WTC11 (cell line): ENCODE measurements at regions not wholly inside any gene's neighbourhood (a gene's known extent, or its start where the extent isn't known, plus 50 kb on each side); places are given as distances from the start of the nearest gene placed in this dataset.

Source experiments
- CREB1 ChIP-seq: sonication (generic); formaldehyde crosslinking; IDR thresholded peaks from 2 replicates; pipeline ENCODE4 v1.8.0; 2023; ENCODE audit warnings: mild to moderate bottlenecking, missing genetic modification reagents
- CTCF ChIP-seq: fragments of 200-600 bp; IDR thresholded peaks from 2 replicates; pipeline ENCODE4 v1.8.0; 2022; ENCODE audit warnings: antibody characterized with exemption
- USF2 ChIP-seq: sonication (generic); formaldehyde crosslinking; IDR thresholded peaks from 2 replicates; pipeline ENCODE4 v1.8.1; 2023; ENCODE audit warnings: mild to moderate bottlenecking, missing genetic modification reagents, moderate library complexity
- ZNF281 ChIP-seq: sonication (generic); formaldehyde crosslinking; IDR thresholded peaks from 2 replicates; pipeline ENCODE4 v1.8.0; 2023; ENCODE audit warnings: mild to moderate bottlenecking, missing genetic modification reagents
- TF ChIP-seq, protein P1 (sequence below): sonication (generic); formaldehyde crosslinking; IDR thresholded peaks from 2 replicates; pipeline ENCODE4 v1.8.1; 2022; ENCODE audit warnings: low read depth, missing genetic modification reagents, borderline replicate concordance
- TF ChIP-seq, protein P2 (sequence below): sonication (generic); formaldehyde crosslinking; IDR thresholded peaks from 2 replicates; pipeline ENCODE4 v1.8.0; 2022; ENCODE audit warnings: mild to moderate bottlenecking, missing genetic modification reagents

DNA sequence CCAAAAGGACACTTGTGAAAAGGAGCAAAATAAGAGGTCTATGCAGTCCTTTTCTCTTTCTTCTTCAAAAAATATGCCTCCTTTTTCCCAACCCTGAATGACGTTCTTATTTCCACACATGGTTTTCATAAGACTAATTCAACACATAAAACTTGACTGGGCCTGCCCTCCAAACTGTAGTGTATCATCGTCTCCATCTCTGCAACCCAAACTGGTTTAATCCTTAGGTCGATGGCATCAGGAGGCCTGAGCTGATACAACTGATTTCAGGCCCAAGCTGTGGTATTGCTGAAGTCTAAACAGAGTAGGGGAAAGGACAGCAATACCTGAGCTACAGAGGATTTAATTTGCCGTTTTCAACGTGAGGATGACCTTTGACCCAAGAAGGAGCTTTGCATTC, 130.0 kb upstream of the MTNR1B start:
- TF ChIP-seq CREB1 (CRISPR knock-in tag) (no peak), CTCF (no peak), USF2 (CRISPR knock-in tag) (no peak), ZNF281 (CRISPR knock-in tag) (no peak)
- TF ChIP-seq, protein P1, sequence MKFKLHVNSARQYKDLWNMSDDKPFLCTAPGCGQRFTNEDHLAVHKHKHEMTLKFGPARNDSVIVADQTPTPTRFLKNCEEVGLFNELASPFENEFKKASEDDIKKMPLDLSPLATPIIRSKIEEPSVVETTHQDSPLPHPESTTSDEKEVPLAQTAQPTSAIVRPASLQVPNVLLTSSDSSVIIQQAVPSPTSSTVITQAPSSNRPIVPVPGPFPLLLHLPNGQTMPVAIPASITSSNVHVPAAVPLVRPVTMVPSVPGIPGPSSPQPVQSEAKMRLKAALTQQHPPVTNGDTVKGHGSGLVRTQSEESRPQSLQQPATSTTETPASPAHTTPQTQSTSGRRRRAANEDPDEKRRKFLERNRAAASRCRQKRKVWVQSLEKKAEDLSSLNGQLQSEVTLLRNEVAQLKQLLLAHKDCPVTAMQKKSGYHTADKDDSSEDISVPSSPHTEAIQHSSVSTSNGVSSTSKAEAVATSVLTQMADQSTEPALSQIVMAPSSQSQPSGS (CRISPR knock-in tag), result no peak
- TF ChIP-seq, protein P2, sequence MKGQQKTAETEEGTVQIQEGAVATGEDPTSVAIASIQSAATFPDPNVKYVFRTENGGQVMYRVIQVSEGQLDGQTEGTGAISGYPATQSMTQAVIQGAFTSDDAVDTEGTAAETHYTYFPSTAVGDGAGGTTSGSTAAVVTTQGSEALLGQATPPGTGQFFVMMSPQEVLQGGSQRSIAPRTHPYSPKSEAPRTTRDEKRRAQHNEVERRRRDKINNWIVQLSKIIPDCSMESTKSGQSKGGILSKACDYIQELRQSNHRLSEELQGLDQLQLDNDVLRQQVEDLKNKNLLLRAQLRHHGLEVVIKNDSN (CRISPR knock-in tag), result no peak
